GM23248 (cell line): ENCODE measurements at regions not wholly inside any gene's neighbourhood (a gene's known extent, or its start where the extent isn't known, plus 50 kb on each side); places are given as distances from the start of the nearest gene placed in this dataset.

Experiments used
- EZH2 ChIP-seq: fragments of 200-600 bp; sonication (generic); IDR thresholded peaks from 2 replicates; pipeline ENCODE4 v1.6.1; 2018; ENCODE audit warnings: antibody characterized with exemption, mild to moderate bottlenecking; ENCODE audit not compliant: insufficient read depth, poor library complexity, severe bottlenecking
- EZH2phosphoT487 ChIP-seq: fragments of 200-600 bp; sonication (generic); IDR thresholded peaks from 2 replicates; pipeline ENCODE4 v1.6.1; 2018; ENCODE audit warnings: antibody characterized with exemption, moderate library complexity, mild to moderate bottlenecking, low read depth; ENCODE audit not compliant: insufficient read depth

DNA sequence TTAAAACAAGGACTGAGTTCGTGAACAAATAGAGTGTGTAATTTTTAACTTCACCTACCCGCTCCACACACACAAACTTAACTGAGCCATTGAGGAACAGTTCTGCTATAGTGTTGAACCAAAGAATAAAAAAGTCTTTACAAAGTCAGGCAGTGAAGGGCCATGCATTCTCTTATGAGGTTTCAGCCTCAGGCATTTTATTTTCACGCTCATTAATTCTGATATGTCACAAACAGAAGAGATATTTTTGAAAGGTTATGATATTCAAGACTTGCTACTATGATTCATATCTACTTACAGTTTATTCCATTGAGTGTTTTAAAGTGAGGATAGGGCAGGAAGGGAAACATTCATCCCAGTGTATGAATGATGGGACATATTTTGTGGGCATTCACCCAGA is 282.2 kb downstream of the SLITRK5 start:
- no peak for TF ChIP-seq EZH2phosphoT487
- TF ChIP-seq EZH2 = no peak
